ENCODE measurements at regions not wholly inside any gene's neighbourhood (a gene's known extent, or its start where the extent isn't known, plus 50 kb on each side); places are given as distances from the start of the nearest gene placed in this dataset.

- TF ChIP-seq SMAD3 (CRISPR knock-in tag; IDR thresholded peaks at IDR 0.05; ENCODE audit: borderline replicate concordance) (no peak), CTCF (IDR thresholded peaks at IDR 0.05) (no peak), JUN (CRISPR knock-in tag; IDR thresholded peaks at IDR 0.05) (no peak), CREB1 (CRISPR knock-in tag; IDR thresholded peaks at IDR 0.05) (no peak), ZBTB43 (CRISPR knock-in tag; IDR thresholded peaks at IDR 0.05) (no peak), CBFB (CRISPR knock-in tag; IDR thresholded peaks at IDR 0.05; ENCODE audit: low read depth) (no peak), ZMAT4 (CRISPR knock-in tag; IDR thresholded peaks at IDR 0.05) (no peak), ZNF532 (CRISPR knock-in tag; IDR thresholded peaks at IDR 0.05; ENCODE audit: borderline replicate concordance) (no peak), USF1 (CRISPR knock-in tag; IDR thresholded peaks at IDR 0.05) (no peak), ZNF317 (CRISPR knock-in tag; IDR thresholded peaks at IDR 0.05; ENCODE audit: borderline replicate concordance, low read depth) (no peak)
Observed at GRCh38 chr7:1300636-1301035, 68.0 kb downstream of the UNCX start.

Data from WTC11 (cell line).